ENCODE measurements at regions not wholly inside any gene's neighbourhood (a gene's known extent, or its start where the extent isn't known, plus 50 kb on each side); places are given as distances from the start of the nearest gene placed in this dataset.

DNA sequence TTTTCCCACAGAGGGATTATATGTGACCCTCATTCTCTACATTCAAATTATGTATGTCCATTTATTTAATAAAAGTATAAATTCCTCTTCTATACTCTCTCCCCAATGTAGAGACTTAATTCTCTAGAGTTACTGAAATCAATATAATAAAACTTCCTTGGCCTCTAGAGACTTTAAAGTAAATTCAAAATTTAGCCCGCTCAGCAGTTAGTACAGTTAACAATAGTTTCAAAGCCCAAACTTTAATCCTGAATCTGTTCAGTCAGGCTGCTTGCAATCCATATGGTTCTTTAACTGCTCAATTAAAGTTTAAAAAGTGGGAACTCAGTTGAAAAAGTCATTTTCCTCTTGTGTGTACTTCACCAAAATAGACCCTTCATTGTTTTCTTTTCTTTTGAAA lies 2558.4 kb downstream of the ARAP2 start:
- Histone ChIP-seq H3K36me3 (replicated peaks in 1 of 2) (no peaks in the 10 kb centered on the region), H3K4me1 (replicated peaks in 1 of 2) (no peaks in the 10 kb centered on the region), H3K27ac (no peak overlapping the region), H3K9me3 (replicated peaks in 1 of 3) (no peaks in the 10 kb centered on the region), H3K4me3 (no peak overlapping the region), H3K27me3 (no peaks in the 10 kb centered on the region)
- no peak for DNase-seq
- TF ChIP-seq POLR2A (IDR thresholded peaks at IDR 0.05) = no peak
- TF ChIP-seq, protein P1, sequence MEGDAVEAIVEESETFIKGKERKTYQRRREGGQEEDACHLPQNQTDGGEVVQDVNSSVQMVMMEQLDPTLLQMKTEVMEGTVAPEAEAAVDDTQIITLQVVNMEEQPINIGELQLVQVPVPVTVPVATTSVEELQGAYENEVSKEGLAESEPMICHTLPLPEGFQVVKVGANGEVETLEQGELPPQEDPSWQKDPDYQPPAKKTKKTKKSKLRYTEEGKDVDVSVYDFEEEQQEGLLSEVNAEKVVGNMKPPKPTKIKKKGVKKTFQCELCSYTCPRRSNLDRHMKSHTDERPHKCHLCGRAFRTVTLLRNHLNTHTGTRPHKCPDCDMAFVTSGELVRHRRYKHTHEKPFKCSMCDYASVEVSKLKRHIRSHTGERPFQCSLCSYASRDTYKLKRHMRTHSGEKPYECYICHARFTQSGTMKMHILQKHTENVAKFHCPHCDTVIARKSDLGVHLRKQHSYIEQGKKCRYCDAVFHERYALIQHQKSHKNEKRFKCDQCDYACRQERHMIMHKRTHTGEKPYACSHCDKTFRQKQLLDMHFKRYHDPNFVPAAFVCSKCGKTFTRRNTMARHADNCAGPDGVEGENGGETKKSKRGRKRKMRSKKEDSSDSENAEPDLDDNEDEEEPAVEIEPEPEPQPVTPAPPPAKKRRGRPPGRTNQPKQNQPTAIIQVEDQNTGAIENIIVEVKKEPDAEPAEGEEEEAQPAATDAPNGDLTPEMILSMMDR (IDR thresholded peaks at IDR 0.05) = no peak
- WGBS, 4 donors = 87 to 93% (median 92%) methylated on average over 1 of the region's 1 CpG
- intact Hi-C loops (cut with DNase I) = no loop called here

DNA sequence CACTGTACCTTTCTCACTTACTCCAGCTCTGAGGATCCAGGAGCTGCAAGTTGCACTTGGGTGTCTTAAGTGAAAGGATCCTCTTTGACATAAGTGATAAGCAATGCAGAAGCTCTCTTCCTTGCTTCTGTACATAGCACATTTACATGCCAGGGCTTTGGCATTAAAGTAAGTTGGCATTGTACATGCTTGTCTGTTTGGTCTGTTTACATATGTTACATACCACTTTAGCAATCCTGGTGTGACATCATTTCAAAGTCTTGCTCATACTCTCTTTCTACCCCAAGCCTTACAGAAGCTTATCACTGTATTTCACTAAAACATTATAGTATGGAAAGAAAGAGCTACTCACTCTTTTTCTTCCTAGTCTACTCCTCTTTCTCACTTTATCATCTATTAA lies 2548.3 kb downstream of the ARAP2 start:
- no peak for TF ChIP-seq POLR2A (IDR thresholded peaks at IDR 0.05)
- TF ChIP-seq, protein P1 (IDR thresholded peaks at IDR 0.05) = no peak

DNA sequence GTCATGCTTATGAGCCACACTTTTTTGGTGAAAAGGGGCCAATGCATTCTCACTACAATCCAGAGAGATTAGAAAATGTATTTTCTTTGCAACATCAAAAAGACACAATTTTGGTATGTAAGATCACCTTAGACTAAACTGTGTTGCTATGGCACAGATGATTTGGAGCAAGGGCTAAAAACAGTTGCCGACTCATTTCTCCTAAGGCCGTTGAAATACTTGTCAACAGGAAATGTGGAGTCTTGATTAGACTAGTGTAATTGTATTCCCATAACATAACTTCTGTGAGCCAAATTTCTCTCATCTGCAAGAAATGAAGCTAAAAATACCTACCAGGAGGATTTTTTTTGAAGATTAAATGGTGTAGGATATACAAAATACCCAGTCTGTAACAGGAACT lies 2547.7 kb downstream of the ARAP2 start:
- intact Hi-C loops (cut with DNase I) = no loop called here
- Histone ChIP-seq H3K36me3 (replicated peaks in 1 of 2) (no peaks in the 10 kb centered on the region), H3K4me3 (no peak overlapping the region), H3K27ac (no peak overlapping the region), H3K9me3 (replicated peaks in 1 of 3) (no peaks in the 10 kb centered on the region), H3K4me1 (replicated peaks in 1 of 2) (no peaks in the 10 kb centered on the region), H3K27me3 (no peaks in the 10 kb centered on the region)
- TF ChIP-seq, protein P1 (IDR thresholded peaks at IDR 0.05) = no peak
- TF ChIP-seq POLR2A (IDR thresholded peaks at IDR 0.05) = no peak
- DNase-seq = no peak
- 51 to 61% (median 57%) methylated on average over 2 of the region's 2 CpGs for WGBS, 4 donors

More for the DNA sequence above, 2548.3 kb downstream of the ARAP2 start:
- H3K27me3 ChIP-seq = no peaks in the 10 kb centered on the region
- no peak overlapping the region for H3K4me3 ChIP-seq
- no peak for DNase-seq
- H3K9me3 ChIP-seq (replicated peaks in 1 of 3) = no peaks in the 10 kb centered on the region
- no peak overlapping the region for H3K27ac ChIP-seq
- intact Hi-C loops (cut with DNase I) = no loop called here
- H3K36me3 ChIP-seq (replicated peaks in 1 of 2) = no peaks in the 10 kb centered on the region
- no peaks in the 10 kb centered on the region for H3K4me1 ChIP-seq (replicated peaks in 1 of 2)

DNA sequence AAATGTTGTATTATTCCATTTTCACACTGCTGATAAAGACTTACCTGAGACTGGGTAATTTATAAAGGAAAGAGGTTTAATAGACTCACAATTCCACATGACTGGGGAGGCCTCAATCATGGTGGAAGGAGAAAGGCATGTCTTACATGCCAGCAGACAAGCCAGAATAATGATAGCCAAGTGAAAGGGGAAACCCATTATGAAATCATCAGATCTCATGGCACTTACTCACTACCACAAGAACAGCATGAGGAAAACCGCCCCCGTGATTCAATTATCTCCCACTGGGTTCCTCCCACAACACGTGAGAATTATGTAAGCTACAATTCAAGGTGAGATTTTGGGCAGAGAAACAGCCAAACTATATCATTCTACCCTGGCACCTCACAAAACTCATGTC lies 2535.1 kb downstream of the ARAP2 start:
- 78 to 88% (median 80%) methylated on average over 3 of the region's 3 CpGs for WGBS, 4 donors
- H3K4me1 ChIP-seq (replicated peaks in 1 of 2) = no peaks in the 10 kb centered on the region
- intact Hi-C loops (cut with DNase I) = no loop called here
- no peaks in the 10 kb centered on the region for H3K9me3 ChIP-seq (replicated peaks in 1 of 3)
- no peaks in the 10 kb centered on the region for H3K27me3 ChIP-seq
- no peaks in the 10 kb centered on the region for H3K36me3 ChIP-seq (replicated peaks in 1 of 2)
- TF ChIP-seq, protein P1 (IDR thresholded peaks at IDR 0.05) = no peak
- TF ChIP-seq POLR2A (IDR thresholded peaks at IDR 0.05) = no peak
- H3K4me3 ChIP-seq = no peak overlapping the region
- H3K27ac ChIP-seq = no peak overlapping the region
- DNase-seq = no peak

Measured in adrenal gland (tissue), 9 donors.